Esophagus squamous epithelium (tissue), 5 donors: ENCODE measurements at regions not wholly inside any gene's neighbourhood (a gene's known extent, or its start where the extent isn't known, plus 50 kb on each side); places are given as distances from the start of the nearest gene placed in this dataset.

Experiments used
- DNase-seq: peaks from one replicate; lab custom pipeline; 2025; lab: John Stamatoyannopoulos, UW
- H3K27ac ChIP-seq, 4 donors: fragments of 200-600 bp; sonication (generic); one replicate each; pipeline ENCODE4 v1.5.1; 2016 to 2019; ENCODE audit warnings: mild to moderate bottlenecking in 1 of 4
- H3K27me3 ChIP-seq, 4 donors: fragments of 200-600 bp; sonication (generic); 1 replicate in 3 of 4; 2 replicates in 1 of 4; pipeline versions ENCODE4 v1.5.1 to v1.6.0; 2017 to 2021; ENCODE audit warnings: antibody characterized with exemption in 1 of 4
- H3K36me3 ChIP-seq, 3 donors: fragments of 200-600 bp; sonication (generic); one replicate each; pipeline ENCODE4 v1.5.1; 2016 to 2019
- H3K4me1 ChIP-seq, 3 donors: fragments of 200-600 bp; sonication (generic); one replicate each; pipeline ENCODE4 v1.5.1; 2017 to 2019
- H3K4me3 ChIP-seq, 4 donors: fragments of 200-600 bp; sonication (generic); 1 replicate in 3 of 4; 2 replicates in 1 of 4; pipeline ENCODE4 v1.5.1; 2016 to 2019; ENCODE audit warnings: mild to moderate bottlenecking in 2 of 4, moderate library complexity in 1 of 4
- H3K9me3 ChIP-seq, 3 donors: fragments of 200-600 bp; sonication (generic); one replicate each; pipeline ENCODE4 v1.5.1; 2016 to 2019
- POLR2A ChIP-seq, 4 donors: fragments of 450-650 bp; IDR thresholded peaks; one replicate each; pipeline ENCODE4 v1.6.1; 2017; ENCODE audit warnings: antibody characterized with exemption in 4 of 4, mild to moderate bottlenecking in 4 of 4, moderate library complexity in 3 of 4
- WGBS, 2 donors: methylation state at CpG; one replicate each; pipeline ENCODE4 v1.1.5; 2018; 5-methylcytosine and 5-hydroxymethylcytosine counted together
- intact Hi-C: fragments of 100-400 bp; cut with DNase I; formaldehyde crosslinking; loops from one replicate; pipeline ENCODE4 v1.15.0; 2022
- TF ChIP-seq, protein P1 (sequence below), 6 experiments: fragments of 450-650 bp in 4 of 6; fragments of 200-600 bp in 2 of 6; sonication (generic) in 2 of 6; IDR thresholded peaks; one replicate each; pipeline ENCODE4 v1.5.1; 2016 to 2019; ENCODE audit warnings: antibody characterized with exemption in 6 of 6, mild to moderate bottlenecking in 4 of 6, moderate library complexity in 4 of 6
- donor health status: DM: yes; HTN: yes; CAD: no.

DNA sequence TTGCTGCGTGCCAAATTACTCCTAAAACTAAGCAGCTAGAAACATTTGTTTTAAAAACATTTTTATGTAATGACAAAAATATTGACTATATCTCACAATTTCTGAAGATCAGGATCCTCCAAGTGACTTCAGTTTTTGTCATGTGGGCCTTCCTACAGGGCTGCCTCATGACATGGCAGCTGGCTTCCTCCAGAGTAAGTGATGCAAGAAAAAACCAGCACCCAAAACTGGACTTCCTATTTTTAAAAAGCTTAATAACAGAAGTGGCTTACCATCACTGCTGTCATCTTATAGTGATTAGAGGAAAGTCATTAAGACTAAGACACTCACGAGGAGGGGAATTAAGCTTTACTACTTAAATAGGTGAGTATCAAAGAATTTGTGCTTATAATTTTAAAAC lies 681.7 kb downstream of the PCDH17 start:
- Histone ChIP-seq H3K27ac (no peak overlapping the region), H3K4me1 (no peaks in the 10 kb centered on the region), H3K4me3 (no peak overlapping the region), H3K9me3 (peaks cover 0 to under 1% (median 0%) of the 10 kb centered on the region in 3 donors), H3K36me3 (no peaks in the 10 kb centered on the region), H3K27me3 (no peaks in the 10 kb centered on the region)
- intact Hi-C loops: no loop called here
- 61 to 70% methylated on average over 2 of the region's 2 CpGs for WGBS, 2 donors
- no peak for DNase-seq
- TF ChIP-seq, protein P1, sequence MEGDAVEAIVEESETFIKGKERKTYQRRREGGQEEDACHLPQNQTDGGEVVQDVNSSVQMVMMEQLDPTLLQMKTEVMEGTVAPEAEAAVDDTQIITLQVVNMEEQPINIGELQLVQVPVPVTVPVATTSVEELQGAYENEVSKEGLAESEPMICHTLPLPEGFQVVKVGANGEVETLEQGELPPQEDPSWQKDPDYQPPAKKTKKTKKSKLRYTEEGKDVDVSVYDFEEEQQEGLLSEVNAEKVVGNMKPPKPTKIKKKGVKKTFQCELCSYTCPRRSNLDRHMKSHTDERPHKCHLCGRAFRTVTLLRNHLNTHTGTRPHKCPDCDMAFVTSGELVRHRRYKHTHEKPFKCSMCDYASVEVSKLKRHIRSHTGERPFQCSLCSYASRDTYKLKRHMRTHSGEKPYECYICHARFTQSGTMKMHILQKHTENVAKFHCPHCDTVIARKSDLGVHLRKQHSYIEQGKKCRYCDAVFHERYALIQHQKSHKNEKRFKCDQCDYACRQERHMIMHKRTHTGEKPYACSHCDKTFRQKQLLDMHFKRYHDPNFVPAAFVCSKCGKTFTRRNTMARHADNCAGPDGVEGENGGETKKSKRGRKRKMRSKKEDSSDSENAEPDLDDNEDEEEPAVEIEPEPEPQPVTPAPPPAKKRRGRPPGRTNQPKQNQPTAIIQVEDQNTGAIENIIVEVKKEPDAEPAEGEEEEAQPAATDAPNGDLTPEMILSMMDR (IDR thresholded peaks at IDR 0.05): no peak
- TF ChIP-seq POLR2A (IDR thresholded peaks at IDR 0.05): no peak

DNA sequence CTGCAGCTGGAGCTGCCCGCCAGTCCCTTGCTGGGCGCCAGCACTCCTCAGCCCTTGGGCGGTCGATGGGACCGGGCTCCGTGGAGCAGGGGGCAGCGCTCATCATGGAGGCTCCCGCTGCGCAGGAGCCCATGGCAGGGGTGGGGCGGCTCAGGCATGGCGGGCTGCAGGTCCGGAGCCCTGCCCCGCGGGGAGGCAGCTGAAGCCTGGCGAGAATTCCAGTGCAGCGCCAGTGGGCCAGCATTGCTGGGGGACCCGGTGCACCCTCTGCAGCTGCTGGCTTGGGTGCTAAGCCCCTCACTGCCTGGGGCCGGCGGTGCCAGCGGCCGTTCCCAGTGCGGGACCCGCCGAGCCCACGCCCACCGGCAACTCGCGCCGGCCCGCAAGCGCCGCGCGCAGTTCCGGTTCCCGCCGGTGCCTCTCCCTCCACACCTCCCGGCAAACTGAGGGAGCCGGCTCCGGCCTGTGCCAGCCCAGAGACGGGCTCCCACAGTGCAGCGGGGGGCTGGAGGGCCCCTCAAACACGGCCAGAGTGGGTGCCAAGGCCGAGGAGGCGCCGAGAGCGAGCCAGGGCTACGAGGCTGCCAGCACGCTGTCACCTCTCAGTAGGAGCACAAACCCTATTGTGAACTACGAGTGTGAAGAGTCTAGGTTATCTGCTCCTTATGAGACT lies 687.1 kb downstream of the PCDH17 start:
- Histone ChIP-seq H3K9me3 (peaks cover 0 to 8% (median 0%) of the 10 kb centered on the region in 3 donors), H3K27ac (no peak overlapping the region), H3K4me1 (no peaks in the 10 kb centered on the region), H3K4me3 (no peak overlapping the region), H3K36me3 (no peaks in the 10 kb centered on the region), H3K27me3 (no peaks in the 10 kb centered on the region)
- WGBS, 2 donors: 67 to 89% methylated on average over 1 of the region's 50 CpGs
- TF ChIP-seq POLR2A (IDR thresholded peaks at IDR 0.05): no peak
- TF ChIP-seq, protein P1 (IDR thresholded peaks at IDR 0.05): no peak
- intact Hi-C loops: no loop called here
- DNase-seq: no peak

DNA sequence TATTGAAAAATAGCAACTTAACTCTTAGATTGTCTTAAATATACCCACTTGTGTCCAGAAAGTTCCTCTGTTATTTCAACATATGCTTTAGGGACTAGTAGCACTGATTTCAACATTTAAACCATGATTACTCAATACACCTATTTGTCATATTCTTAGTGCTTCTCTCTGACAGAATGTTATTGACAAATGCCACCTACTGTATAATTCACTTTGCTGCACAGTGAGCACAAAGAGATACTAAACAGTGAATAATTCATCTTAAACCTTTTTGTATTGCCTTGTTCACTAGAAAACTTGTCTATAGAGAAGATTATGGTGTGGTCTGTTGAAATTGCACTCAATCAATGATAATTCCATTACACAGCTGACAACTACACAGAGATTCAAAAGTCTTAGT lies 692.6 kb downstream of the PCDH17 start:
- no peak overlapping the region for H3K4me3 ChIP-seq
- H3K9me3 ChIP-seq: no peaks in the 10 kb centered on the region
- DNase-seq: no peak
- no peak overlapping the region for H3K27ac ChIP-seq
- no peaks in the 10 kb centered on the region for H3K36me3 ChIP-seq
- H3K4me1 ChIP-seq: no peaks in the 10 kb centered on the region
- no peak for TF ChIP-seq POLR2A (IDR thresholded peaks at IDR 0.05)
- TF ChIP-seq, protein P1 (IDR thresholded peaks at IDR 0.05): no peak
- intact Hi-C loops: no loop called here
- H3K27me3 ChIP-seq: no peaks in the 10 kb centered on the region

DNA sequence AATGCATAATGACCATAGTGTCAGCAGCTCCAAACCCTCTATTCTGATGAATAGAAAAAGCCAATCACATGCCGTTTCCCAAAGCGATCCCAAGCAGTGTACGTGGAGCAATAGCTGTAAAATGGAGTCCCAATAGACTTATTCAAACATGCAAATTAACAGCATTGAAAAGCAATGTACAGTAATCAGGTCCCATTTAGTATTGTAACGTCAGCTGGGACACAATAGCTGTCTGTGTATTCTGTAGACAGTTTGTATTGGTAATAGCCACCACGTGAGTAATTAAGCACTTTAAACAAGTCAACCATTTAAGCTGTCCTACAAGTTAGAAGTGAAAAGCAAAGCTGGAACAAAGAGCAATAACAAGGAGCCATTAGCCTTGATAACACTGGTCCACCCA lies 698.2 kb downstream of the PCDH17 start:
- 75 to 76% methylated on average over 5 of the region's 5 CpGs for WGBS, 2 donors
- Histone ChIP-seq H3K4me1 (no peaks in the 10 kb centered on the region), H3K27ac (no peak overlapping the region), H3K27me3 (no peaks in the 10 kb centered on the region), H3K36me3 (no peaks in the 10 kb centered on the region), H3K4me3 (no peak overlapping the region), H3K9me3 (no peaks in the 10 kb centered on the region)
- no peak for DNase-seq
- intact Hi-C loops: no loop called here
- TF ChIP-seq, protein P1 (IDR thresholded peaks at IDR 0.05): no peak
- no peak for TF ChIP-seq POLR2A (IDR thresholded peaks at IDR 0.05)

DNA sequence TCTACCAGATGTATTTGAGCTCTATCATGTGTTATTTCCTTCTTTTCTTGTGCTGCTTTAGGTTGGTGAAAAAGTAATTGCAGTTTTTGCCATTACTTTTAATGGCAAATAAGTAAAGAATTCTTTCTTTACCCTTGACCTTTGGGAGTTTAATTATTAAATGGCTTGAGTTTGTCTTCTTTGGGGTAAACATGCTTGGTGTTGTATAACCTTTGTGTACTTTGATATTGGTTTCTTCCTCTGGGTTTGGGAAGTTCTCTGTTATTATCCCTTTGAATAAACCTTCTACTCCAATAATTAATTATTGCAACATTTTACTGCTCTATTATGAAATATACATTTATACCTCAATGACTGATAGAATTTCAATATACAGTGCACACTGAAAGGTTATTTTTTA lies 709.4 kb downstream of the PCDH17 start:
- Histone ChIP-seq H3K4me1 (no peaks in the 10 kb centered on the region), H3K9me3 (no peaks in the 10 kb centered on the region), H3K4me3 (no peak overlapping the region), H3K27me3 (no peaks in the 10 kb centered on the region), H3K36me3 (no peaks in the 10 kb centered on the region), H3K27ac (no peak overlapping the region)
- intact Hi-C loops: no loop called here
- DNase-seq: no peak
- TF ChIP-seq POLR2A (IDR thresholded peaks at IDR 0.05): no peak
- TF ChIP-seq, protein P1 (IDR thresholded peaks at IDR 0.05): no peak
